ENCODE measurements at regions not wholly inside any gene's neighbourhood (a gene's known extent, or its start where the extent isn't known, plus 50 kb on each side); places are given as distances from the start of the nearest gene placed in this dataset.

DNA sequence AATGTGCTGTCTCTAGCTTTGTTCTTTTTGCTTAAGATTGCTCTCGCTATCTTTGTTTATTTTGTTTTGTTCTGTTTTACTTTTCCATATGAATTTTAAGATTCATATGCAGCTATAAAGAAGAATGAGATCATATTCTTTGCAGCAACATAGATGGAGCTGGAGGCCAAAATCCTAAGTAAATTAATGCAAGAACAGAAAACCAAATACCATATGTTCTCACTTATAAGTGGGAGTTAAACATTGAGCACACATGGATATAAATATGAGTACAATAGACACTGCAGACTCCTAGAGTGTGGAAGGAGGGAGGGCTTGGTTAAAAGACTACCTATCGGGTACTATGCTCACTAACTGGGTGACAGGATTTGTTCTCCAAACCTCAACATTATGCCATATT lies 237.8 kb downstream of the TRAM1L1 start (continued):
- TF ChIP-seq, protein P1, sequence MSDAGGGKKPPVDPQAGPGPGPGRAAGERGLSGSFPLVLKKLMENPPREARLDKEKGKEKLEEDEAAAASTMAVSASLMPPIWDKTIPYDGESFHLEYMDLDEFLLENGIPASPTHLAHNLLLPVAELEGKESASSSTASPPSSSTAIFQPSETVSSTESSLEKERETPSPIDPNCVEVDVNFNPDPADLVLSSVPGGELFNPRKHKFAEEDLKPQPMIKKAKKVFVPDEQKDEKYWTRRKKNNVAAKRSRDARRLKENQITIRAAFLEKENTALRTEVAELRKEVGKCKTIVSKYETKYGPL (CRISPR knock-in tag; IDR thresholded peaks at IDR 0.05) = no peak

DNA sequence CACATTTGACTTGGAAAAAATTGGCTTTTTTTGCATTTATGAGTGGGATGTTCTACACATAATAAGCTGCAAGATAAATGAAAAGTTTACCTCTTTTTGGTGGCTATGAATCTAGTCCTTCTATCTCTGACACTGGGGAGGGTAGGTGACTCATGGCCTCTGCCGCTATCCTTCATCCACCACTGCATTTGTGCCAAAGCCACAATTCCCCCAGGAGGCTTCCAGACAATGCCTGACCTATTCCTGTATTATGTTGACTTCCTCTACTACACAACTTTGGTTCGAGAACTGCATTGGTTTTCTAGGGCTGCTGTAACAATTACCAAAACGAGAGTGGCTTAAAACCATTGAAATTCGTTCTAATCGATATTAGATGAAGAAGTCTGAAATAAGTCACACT lies 245.6 kb downstream of the TRAM1L1 start:
- CTCF ChIA-PET (ENCODE audit: low intra/inter-chr PET ratio, low total read pairs) = no interaction called here
- WGBS (ENCODE audit: low lambda C conversion rate) = 2% methylated on average over 5 of the region's 5 CpGs

DNA sequence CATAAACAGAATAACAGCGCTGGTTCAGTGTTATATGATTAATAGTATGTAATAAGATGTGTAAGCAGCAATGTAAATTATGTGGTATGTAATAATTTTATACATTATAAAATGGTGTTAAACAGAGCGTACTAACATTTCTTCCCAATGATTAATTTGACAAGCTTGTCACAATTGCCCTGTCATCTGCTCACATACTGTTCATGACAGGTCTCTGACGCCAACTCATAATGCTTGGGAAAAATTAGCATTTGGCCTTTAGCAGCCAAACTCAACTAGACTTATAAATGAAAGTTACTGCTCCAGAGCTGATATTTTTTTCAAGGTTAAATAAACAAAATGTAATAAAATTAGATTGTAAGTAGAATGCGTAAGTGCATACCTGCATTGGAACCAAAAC lies 246.8 kb downstream of the TRAM1L1 start:
- H3K9me3 ChIP-seq (ENCODE audit: low read length) = no peaks in the 10 kb centered on the region
- no peaks in the 10 kb centered on the region for H3K36me3 ChIP-seq (replicated peaks in 1 of 2; ENCODE audit: control insufficient read depth in 1 of 2, insufficient read depth in 2 of 2, low read length in 2 of 2)
- WGBS (ENCODE audit: low lambda C conversion rate) = 31% methylated on average over 4 of the region's 4 CpGs
- FAIRE-seq = no peak
- no peaks in the 10 kb centered on the region for H4K20me1 ChIP-seq (ENCODE audit: insufficient read depth, low read length)
- BruUV-seq (replicated peaks) = no TSS peak
- in situ Hi-C loops (cut with HindIII; ENCODE audit: extremely low pct_ligation_motif_present, low pct_unique_long_range_greater_than_20kb) = no loop called here
- H3K4me3 ChIP-seq (replicated peaks in 1 of 3; ENCODE audit: insufficient read depth in 1 of 3, low read depth in 2 of 3, low read length in 3 of 3) = no peak overlapping the region
- POLR2A ChIA-PET = no interaction called here
- no peak overlapping the region for H2AFZ ChIP-seq (ENCODE audit: low read length)
- CTCF ChIA-PET (ENCODE audit: low intra/inter-chr PET ratio, low total read pairs) = no interaction called here
- intact Hi-C loops (cut with micrococcal nuclease; ENCODE audit: unreplicated experiment) = no loop called here
- no peak overlapping the region for H3K4me2 ChIP-seq (ENCODE audit: low read depth, low read length)
- no peaks in the 10 kb centered on the region for H3K4me1 ChIP-seq (ENCODE audit: insufficient read depth, low read length)
- no peak for ATAC-seq
- no peak overlapping the region for H3K9ac ChIP-seq (ENCODE audit: insufficient read depth, low read depth, low read length)
- no peak overlapping the region for H3K27ac ChIP-seq (ENCODE audit: extremely low read length, insufficient read depth, low read length)
- H3K27me3 ChIP-seq (ENCODE audit: control insufficient read depth in 1 of 2, insufficient read depth in 2 of 2, low read length in 2 of 2) = no peaks in the 10 kb centered on the region
- no peaks in the 10 kb centered on the region for H3K79me2 ChIP-seq (ENCODE audit: insufficient read depth, low read length)
- no peak for DNase-seq (ENCODE audit: low spot score)
- TF ChIP-seq ZFP90 (CRISPR knock-in tag; IDR thresholded peaks at IDR 0.05; ENCODE audit: borderline replicate concordance) = no peak
- TF ChIP-seq ZNF687 (CRISPR knock-in tag; IDR thresholded peaks at IDR 0.05) = no peak
- no peak for TF ChIP-seq STAT5B (CRISPR knock-in tag; IDR thresholded peaks at IDR 0.05)
- no peak for TF ChIP-seq FOXK1 (CRISPR knock-in tag; IDR thresholded peaks at IDR 0.05; ENCODE audit: borderline replicate concordance, low read depth)
- TF ChIP-seq NFYC (CRISPR knock-in tag; IDR thresholded peaks at IDR 0.05) = no peak
- TF ChIP-seq TSC22D2 (CRISPR knock-in tag; IDR thresholded peaks at IDR 0.05; ENCODE audit: borderline replicate concordance) = no peak
- TF ChIP-seq ZNF225 (CRISPR knock-in tag; IDR thresholded peaks at IDR 0.05) = no peak
- no peak for TF ChIP-seq ZNF567 (CRISPR knock-in tag; IDR thresholded peaks at IDR 0.05; ENCODE audit: borderline replicate concordance)
- no peak for TF ChIP-seq ZNF781 (CRISPR knock-in tag; IDR thresholded peaks at IDR 0.05; ENCODE audit: borderline replicate concordance, not compliant biosample characterization)

More for the DNA sequence above, 245.6 kb downstream of the TRAM1L1 start:
- no peak overlapping the region for H2AFZ ChIP-seq (ENCODE audit: low read length)
- H3K4me3 ChIP-seq (replicated peaks in 1 of 3; ENCODE audit: insufficient read depth in 1 of 3, low read depth in 2 of 3, low read length in 3 of 3) = no peak overlapping the region
- H3K4me1 ChIP-seq (ENCODE audit: insufficient read depth, low read length) = no peaks in the 10 kb centered on the region
- no peak overlapping the region for H3K4me2 ChIP-seq (ENCODE audit: low read depth, low read length)
- no peaks in the 10 kb centered on the region for H3K9me3 ChIP-seq (ENCODE audit: low read length)
- no peaks in the 10 kb centered on the region for H3K36me3 ChIP-seq (replicated peaks in 1 of 2; ENCODE audit: control insufficient read depth in 1 of 2, insufficient read depth in 2 of 2, low read length in 2 of 2)
- TF ChIP-seq, protein P2, sequence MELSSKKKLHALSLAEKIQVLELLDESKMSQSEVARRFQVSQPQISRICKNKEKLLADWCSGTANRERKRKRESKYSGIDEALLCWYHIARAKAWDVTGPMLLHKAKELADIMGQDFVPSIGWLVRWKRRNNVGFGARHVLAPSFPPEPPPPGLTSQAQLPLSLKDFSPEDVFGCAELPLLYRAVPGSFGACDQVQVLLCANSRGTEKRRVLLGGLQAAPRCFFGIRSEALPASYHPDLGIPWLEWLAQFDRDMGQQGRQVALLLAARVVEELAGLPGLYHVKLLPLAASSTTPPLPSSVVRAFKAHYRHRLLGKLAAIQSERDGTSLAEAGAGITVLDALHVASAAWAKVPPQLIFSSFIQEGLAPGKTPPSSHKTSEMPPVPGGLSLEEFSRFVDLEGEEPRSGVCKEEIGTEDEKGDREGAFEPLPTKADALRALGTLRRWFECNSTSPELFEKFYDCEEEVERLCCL (CRISPR knock-in tag; IDR thresholded peaks at IDR 0.05; ENCODE audit: borderline replicate concordance) = no peak
- H4K20me1 ChIP-seq (ENCODE audit: insufficient read depth, low read length) = no peaks in the 10 kb centered on the region
- H3K27me3 ChIP-seq (ENCODE audit: control insufficient read depth in 1 of 2, insufficient read depth in 2 of 2, low read length in 2 of 2) = no peaks in the 10 kb centered on the region
- intact Hi-C loops (cut with micrococcal nuclease; ENCODE audit: unreplicated experiment) (no loop called here), in situ Hi-C loops (cut with HindIII; ENCODE audit: extremely low pct_ligation_motif_present, low pct_unique_long_range_greater_than_20kb) (no loop called here)
- no peaks in the 10 kb centered on the region for H3K79me2 ChIP-seq (ENCODE audit: insufficient read depth, low read length)
- no peak for FAIRE-seq
- POLR2A ChIA-PET = no interaction called here
- H3K27ac ChIP-seq (ENCODE audit: extremely low read length, insufficient read depth, low read length) = no peak overlapping the region
- H3K9ac ChIP-seq (ENCODE audit: insufficient read depth, low read depth, low read length) = no peak overlapping the region
- no TSS peak for BruUV-seq (replicated peaks)
- DNase-seq (ENCODE audit: low spot score) = no peak
- ATAC-seq = no peak

All from HepG2 (cell line).